ENCODE measurements at regions not wholly inside any gene's neighbourhood (a gene's known extent, or its start where the extent isn't known, plus 50 kb on each side); places are given as distances from the start of the nearest gene placed in this dataset.

- no peak for DNase-seq
Measured at GRCh38 chr2:238563551-238563950, 136.8 kb downstream of the ASB1 start.

GRCh38 chr2:238564286-238564920 lies 137.7 kb downstream of the ASB1 start:
- DNase-seq = no peak

GRCh38 chr2:238565031-238565430 lies 138.3 kb downstream of the ASB1 start:
- no peak for DNase-seq

DNA sequence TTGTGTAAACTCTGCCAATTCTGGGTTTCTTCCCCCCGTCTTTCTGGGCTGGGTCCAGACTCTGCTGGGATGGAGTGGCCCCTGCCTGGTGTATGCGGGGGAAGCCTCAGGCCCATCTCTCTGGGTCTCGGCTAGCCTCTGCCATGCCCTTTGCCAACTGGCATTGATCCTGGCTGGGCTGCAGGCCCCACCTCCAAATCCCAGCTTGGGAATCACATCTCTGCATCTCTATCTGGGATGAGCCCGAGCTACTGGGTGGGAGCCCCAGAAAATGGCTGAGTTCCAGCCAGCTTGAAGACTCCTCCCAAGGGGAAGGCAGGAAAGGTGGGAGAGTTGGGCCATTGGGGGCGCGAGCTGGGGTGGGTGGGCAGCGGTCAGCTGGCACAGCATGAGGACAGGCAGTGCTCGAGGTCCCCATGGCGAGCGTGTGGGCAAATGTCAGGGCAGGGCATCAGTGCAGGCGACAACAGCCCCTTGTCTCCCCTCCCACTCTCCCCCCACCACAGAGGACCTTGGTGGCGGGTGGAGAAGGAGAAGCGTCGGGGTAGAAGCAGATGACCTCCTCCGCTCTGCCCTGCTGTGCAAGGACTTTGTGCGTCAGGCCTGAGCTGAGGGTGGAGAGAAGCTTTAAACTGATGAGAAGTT lies 139.4 kb downstream of the ASB1 start:
- no peak for DNase-seq

DNA sequence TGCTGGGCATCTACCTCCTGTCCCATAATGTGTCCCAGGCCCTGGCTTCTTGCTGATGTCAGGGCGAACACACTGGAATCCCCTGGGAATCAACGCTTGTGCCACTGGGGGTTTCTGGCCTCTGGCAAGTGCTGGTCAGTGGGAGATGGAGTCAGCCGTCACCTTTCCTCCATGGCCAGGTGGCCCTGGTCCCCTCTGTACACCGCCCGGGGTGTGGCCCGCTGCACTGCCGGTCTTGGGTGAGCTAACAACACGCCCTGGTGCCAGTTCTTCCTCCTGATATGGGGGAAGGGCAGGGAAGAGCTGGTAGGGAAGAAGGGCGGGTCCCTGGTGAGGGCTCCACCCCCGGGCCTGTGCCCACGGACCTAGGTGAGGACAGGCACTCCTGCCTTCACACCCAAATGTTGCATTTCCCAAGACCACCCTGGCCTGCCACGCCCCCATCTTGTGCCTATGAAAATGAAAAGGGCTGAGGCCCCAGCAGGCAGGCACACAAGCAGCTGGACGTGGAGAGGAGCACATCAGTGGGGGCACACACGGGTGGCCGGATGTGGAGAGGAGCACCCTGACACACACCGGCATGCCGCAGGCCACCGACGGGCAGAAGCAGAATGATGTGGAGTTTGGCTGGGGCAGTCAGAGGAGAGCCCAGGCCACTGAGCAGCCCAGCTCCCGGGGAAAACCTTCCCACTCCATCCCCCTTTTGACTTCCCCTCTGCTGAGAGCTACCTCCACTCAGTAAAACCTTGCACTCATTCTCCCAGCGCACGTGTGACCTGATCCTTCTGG lies 140.5 kb downstream of the ASB1 start:
- no peak for DNase-seq

DNA sequence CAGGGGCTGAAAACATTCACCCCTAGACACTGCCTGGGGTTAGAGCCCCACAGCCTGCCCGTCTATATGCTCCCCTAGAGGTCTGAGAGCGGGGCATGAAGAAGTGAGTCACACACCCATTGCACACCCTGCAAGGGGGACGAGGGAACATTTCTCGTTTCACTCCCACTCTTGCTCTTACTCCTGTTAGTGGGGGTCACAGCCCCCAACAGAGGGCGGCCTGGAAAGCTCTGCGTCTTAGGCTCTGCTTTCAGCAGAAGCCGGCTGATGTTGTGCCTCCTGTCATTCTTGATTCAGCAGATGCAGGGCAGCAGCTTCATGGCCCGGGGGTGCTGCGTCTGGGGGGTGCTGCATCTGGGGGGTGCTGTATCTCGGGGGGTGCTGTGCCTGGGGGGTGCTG lies 141.3 kb downstream of the ASB1 start:
- no peak for DNase-seq

- DNase-seq = no peak
Measured at GRCh38 chr2:238568455-238569440, 142.0 kb downstream of the ASB1 start.

GRCh38 chr2:238569507-238570195 lies 142.9 kb downstream of the ASB1 start:
- no peak for DNase-seq

DNA sequence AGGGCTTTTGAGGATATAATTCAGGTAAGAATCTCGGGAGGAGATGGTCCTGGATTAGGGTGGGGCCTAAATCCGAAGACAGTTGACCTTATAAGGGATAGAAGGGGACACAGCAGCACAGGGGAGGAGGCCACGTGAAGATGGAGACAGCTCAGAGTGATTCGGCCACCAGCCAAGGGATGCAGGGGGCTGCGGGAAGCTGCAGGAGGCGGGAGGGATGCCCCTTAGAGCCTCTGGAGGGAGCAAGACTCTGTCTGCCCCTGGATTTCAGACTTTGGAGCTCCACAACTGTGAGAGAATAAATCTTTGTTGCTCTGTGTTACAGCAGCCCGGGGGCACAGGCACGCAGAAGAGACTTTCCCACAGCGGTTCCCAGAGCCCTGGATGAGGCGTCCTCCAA lies 143.7 kb downstream of the ASB1 start:
- no peak for DNase-seq

GRCh38 chr2:238570926-238571325 lies 144.2 kb downstream of the ASB1 start:
- DNase-seq = no peak

GRCh38 chr2:238571661-238572372 lies 145.1 kb downstream of the ASB1 start:
- DNase-seq = peak; percentile 10

DNA sequence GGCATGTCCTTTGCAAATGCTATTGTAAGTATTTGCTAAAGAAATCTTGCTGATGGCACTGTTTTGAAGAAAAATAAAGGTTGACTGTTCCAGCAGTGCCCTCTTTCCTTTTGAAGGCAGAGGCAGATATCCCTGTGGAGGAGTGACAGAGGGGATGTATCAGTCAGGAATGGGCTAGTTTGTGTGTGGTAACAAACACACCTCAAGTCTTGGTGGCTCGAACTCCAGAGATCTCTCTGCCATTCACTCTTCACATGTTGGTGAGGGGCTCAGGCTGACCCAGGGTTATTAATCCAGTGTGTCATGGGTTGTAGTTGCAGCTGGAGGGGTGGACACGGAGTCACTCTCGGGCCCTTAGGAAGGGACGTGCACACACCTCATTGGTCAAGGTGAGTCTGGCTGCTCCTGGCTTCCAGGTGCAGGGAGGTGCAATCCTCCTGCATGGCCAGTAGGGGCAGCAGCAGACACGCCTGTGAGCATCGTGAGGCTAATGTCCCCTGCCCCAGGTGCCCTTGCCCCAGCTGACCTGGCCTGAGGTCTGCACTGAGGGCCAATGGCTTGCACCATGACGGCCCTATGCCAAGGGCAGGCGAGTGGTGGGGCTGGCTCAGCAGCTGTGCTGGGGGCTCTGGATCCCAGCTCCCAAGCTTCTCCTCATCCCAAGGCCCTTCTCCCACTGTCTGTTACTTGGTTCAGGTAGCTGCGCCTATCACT lies 146.5 kb downstream of the ASB1 start:
- DNase-seq = peak; percentile 4

- no peak for DNase-seq
Measured at GRCh38 chr2:238573916-238574315, 147.2 kb downstream of the ASB1 start.

- DNase-seq = no peak
Measured at GRCh38 chr2:238574490-238575271, 148.0 kb downstream of the ASB1 start.

- no peak for DNase-seq
Measured at GRCh38 chr2:238576674-238577073, 149.9 kb downstream of the ASB1 start.

DNA sequence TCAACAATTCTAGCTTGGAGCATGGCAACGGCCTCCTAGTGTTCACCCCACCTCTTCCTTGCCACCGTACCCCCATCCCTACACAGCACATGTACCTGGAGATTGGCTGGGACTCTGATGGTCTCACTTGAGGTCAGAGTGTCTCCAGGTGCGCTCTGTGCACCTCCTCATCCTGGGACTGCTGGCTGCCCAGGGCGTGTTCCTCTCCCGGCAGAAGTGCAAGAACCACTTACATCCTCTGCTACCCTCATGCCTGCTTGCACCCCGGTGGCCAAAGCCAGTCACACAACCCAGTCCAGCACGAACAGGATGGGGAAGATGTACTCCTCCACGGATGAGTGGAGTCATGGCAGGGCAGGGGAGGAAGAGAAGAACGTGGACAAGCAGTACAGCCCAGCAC lies 151.5 kb downstream of the ASB1 start:
- DNase-seq = no peak

DNA sequence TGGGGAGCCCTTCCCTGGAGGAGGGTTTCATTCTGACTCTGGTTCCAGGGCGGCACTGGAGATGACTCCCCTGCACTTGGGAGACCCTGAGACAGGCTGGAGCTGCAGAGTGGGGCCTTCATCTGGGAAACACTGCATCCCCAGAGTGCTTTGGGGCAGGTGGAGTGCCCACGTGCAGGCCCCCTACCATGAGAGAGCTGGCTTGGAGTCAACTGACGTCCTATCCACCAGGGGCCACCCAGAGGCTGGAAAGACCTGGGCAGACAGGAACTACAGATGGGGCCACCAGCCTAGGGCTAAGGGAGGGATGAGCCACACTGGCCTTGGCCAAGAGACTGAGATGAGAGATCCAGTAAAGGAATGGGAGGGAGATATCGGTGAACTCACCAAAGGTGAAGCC lies 153.8 kb downstream of the ASB1 start:
- DNase-seq = no peak

DNA sequence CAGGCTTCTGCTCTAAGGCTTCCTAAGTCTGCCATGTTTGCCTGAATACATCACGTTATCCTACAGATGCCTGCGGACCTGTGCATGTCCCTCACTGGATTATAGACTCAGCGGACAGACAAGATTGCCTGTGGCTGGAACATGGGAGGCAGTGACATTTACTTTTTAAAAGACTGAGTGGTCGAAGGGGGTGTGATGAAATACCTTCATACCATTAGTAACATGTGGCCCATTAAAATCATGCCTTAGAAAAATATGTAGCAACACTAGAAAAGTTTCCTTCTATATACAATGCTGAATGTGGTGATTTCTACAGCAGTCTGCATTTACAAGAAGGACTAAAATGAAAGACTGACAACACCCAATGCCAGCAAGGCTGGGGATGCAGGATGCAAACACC lies 154.4 kb downstream of the ASB1 start:
- DNase-seq = no peak

DNA sequence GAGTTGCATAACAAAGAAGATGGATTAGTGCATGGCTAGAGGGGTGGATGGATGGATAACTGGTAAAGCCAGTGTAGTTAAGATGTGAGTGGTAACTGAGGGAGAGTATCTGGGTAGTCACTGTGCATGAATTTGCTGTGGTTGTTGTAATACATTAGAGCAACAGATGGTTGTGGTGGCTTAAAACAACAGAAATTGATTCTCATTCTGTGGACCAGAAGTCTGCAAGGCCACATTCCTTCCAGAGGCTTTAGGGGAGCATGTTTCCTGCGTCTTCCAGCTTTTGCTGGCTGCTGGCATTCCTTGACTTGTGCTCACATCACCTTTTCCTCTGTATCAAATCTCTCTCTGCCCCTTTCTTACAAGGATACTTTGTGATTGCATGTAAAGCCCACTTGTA lies 155.4 kb downstream of the ASB1 start:
- DNase-seq = no peak

DNA sequence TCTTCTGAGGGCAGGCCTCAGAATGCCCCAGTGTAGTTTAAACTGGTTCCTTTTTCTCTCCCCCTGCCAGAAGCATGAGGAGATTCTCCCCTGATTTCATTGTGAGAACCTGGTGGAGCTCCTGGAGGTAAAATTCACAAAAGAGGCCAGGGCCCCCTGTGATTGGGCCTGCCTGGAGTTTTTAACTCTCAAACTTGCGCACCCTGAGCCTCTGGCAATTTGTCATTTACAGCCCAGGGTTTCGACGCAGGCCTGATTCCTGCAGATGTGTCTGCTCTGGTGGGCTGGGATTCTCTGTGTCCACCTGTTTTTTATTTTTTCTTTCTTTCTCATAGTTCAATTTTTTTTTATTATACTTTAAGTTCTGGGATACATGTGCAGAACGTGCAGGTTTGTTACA lies 157.9 kb downstream of the ASB1 start:
- DNase-seq = no peak

Measured in NCI-H345 (cell line).